DND-41 (cell line): ENCODE measurements at regions not wholly inside any gene's neighbourhood (a gene's known extent, or its start where the extent isn't known, plus 50 kb on each side); places are given as distances from the start of the nearest gene placed in this dataset.

Experiments used
- ATAC-seq: fragments of 200-7000 bp; cut with Tn5 transposase; 3 replicates; pipeline ENCODE4 v1.9.1; 2021; ENCODE audit warnings: low read depth; ENCODE audit not compliant: insufficient read depth
- DNase-seq: peaks from one replicate; pipeline ENCODE4 v3.0.0-alpha.2; 2020
- H2AFZ ChIP-seq: 2 replicates; pipeline ENCODE4 v1.6.0; 2012; ENCODE audit warnings: low read depth, low read length
- H3K27ac ChIP-seq: 2 replicates; pipeline ENCODE4 v1.5.1; 2012; ENCODE audit warnings: low read length, inconsistent platforms
- H3K27me3 ChIP-seq: fragments of 200-600 bp; sonication (generic); 2 replicates; pipeline ENCODE4 v1.6.0; 2012; ENCODE audit warnings: low read length, mild to moderate bottlenecking, inconsistent platforms; ENCODE audit not compliant: insufficient read depth, poor library complexity
- H3K36me3 ChIP-seq: 2 replicates; pipeline ENCODE4 v1.5.1; 2012; ENCODE audit warnings: low read length, inconsistent platforms; ENCODE audit not compliant: insufficient read depth
- H3K4me1 ChIP-seq: 2 replicates; pipeline ENCODE4 v1.5.1; 2012; ENCODE audit warnings: mild to moderate bottlenecking, low read length; ENCODE audit not compliant: insufficient read depth
- H3K4me2 ChIP-seq: 2 replicates; pipeline ENCODE4 v1.6.0; 2012; ENCODE audit warnings: mild to moderate bottlenecking, moderate library complexity, low read length, inconsistent platforms; ENCODE audit not compliant: insufficient read depth
- H3K4me3 ChIP-seq, 2 experiments: fragments of 200-600 bp in 1 of 2; shearing (Covaris generic) in 1 of 2; 2 replicates each; pipeline ENCODE4 v1.5.1; 2012 to 2016; ENCODE audit warnings: inconsistent platforms in 2 of 2, low read length in 2 of 2, mild to moderate bottlenecking in 2 of 2, low read depth in 1 of 2, moderate library complexity in 1 of 2
- H3K79me2 ChIP-seq: 2 replicates; pipeline ENCODE4 v1.6.0; 2012; ENCODE audit warnings: low read length, inconsistent platforms; ENCODE audit not compliant: insufficient read depth
- H3K9ac ChIP-seq: 2 replicates; pipeline ENCODE4 v1.6.0; 2012; ENCODE audit warnings: low read depth, mild to moderate bottlenecking, inconsistent platforms, low read length, moderate library complexity
- H3K9me3 ChIP-seq: 2 replicates; pipeline ENCODE4 v1.5.1; 2012; ENCODE audit warnings: low read length, moderate library complexity, mild to moderate bottlenecking, inconsistent platforms; ENCODE audit not compliant: insufficient read depth, severe bottlenecking
- H4K20me1 ChIP-seq: 2 replicates; pipeline ENCODE4 v1.6.0; 2012; ENCODE audit warnings: low read length; ENCODE audit not compliant: insufficient read depth
- EZH2 ChIP-seq: IDR thresholded peaks from 3 replicates; pipeline ENCODE4 v1.6.1; 2012; ENCODE audit warnings: borderline replicate concordance, low read depth, mild to moderate bottlenecking, moderate library complexity, low read length, inconsistent platforms; ENCODE audit not compliant: severe bottlenecking
- TF ChIP-seq, protein P1 (sequence below): IDR thresholded peaks from 2 replicates; pipeline ENCODE4 v1.5.1; 2012; ENCODE audit warnings: borderline replicate concordance, low read length, moderate library complexity, mild to moderate bottlenecking; ENCODE audit not compliant: poor library complexity, severe bottlenecking; ENCODE audit errors: extremely low read depth

DNA sequence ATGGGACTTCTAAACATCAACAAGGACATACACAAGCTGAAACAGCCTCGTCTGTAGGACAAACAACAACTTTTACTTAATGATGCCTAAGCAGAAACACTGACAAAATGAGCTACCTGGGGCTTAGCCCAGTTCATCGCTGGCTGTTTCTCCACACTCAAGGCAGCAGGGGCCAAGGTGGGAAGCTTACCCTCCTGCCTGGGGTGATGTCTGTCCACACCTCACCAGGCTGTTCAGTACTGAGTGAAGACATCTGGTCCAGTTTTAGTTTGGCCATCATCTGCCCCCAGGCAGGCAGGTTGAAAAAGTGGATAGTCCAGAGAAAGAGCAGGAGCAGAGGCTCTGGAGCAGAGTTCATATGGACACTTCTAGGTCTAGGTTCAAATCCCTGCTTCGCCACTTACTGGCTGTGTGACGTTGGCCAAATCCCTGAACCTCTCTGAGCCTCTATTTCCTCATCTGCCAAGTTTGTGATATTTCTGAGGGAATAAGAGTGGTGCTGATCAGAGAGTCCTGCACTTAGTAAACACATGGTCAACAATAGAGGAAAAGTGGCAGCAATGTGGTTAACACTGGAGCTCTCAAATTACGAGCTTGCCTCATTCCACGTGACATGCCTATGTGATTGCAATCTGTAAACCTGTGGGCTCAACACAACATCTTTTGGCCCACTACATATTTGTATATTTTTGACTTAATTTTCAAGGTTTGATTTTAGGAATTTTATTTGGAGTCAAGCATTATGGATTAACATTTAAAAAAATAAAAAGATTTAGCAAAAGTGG lies 720.1 kb upstream of the TMEM132C start:
- TF ChIP-seq EZH2: no peak
- TF ChIP-seq, protein P1, sequence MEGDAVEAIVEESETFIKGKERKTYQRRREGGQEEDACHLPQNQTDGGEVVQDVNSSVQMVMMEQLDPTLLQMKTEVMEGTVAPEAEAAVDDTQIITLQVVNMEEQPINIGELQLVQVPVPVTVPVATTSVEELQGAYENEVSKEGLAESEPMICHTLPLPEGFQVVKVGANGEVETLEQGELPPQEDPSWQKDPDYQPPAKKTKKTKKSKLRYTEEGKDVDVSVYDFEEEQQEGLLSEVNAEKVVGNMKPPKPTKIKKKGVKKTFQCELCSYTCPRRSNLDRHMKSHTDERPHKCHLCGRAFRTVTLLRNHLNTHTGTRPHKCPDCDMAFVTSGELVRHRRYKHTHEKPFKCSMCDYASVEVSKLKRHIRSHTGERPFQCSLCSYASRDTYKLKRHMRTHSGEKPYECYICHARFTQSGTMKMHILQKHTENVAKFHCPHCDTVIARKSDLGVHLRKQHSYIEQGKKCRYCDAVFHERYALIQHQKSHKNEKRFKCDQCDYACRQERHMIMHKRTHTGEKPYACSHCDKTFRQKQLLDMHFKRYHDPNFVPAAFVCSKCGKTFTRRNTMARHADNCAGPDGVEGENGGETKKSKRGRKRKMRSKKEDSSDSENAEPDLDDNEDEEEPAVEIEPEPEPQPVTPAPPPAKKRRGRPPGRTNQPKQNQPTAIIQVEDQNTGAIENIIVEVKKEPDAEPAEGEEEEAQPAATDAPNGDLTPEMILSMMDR: no peak
- Histone ChIP-seq H3K4me2 (no peak overlapping the region), H2AFZ (no peak overlapping the region)

DNA sequence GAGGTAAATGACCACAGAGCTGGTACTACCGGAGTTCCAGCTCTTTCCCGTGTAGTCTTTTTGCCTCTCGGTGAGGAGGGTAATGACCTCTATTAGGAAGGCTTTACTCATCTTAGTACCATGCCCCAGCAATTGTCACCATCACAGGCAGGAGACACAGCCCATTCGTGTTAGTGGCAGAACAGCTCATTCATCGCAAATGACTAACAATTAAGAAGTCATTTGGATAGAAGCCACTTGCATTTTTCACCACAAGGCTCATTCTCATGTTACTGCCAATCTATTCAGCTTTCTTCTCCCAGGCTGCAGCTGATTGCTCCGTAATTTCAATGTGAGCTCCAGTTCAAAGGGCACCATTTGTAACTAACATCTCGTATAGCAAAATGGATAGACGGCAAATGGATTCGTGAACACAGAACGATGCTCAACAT lies 718.8 kb upstream of the TMEM132C start:
- DNase-seq: no peak
- no peak overlapping the region for H3K4me3 ChIP-seq
- H3K27me3 ChIP-seq: no peaks in the 10 kb centered on the region
- no peak for ATAC-seq
- TF ChIP-seq, protein P1: no peak
- no peak for TF ChIP-seq EZH2
- H3K36me3 ChIP-seq: no peaks in the 10 kb centered on the region
- H3K4me2 ChIP-seq: no peak overlapping the region
- no peak overlapping the region for H3K27ac ChIP-seq
- H3K9ac ChIP-seq: no peak overlapping the region
- no peaks in the 10 kb centered on the region for H3K79me2 ChIP-seq
- no peaks in the 10 kb centered on the region for H3K4me1 ChIP-seq
- H3K9me3 ChIP-seq: no peaks in the 10 kb centered on the region
- no peak overlapping the region for H2AFZ ChIP-seq
- H4K20me1 ChIP-seq: no peaks in the 10 kb centered on the region

More for the DNA sequence above, 720.1 kb upstream of the TMEM132C start:
- DNase-seq (no peak), ATAC-seq (no peak)
- Histone ChIP-seq H3K9me3 (no peaks in the 10 kb centered on the region), H3K27me3 (no peaks in the 10 kb centered on the region), H3K27ac (no peak overlapping the region), H3K36me3 (no peaks in the 10 kb centered on the region), H3K9ac (no peak overlapping the region), H3K79me2 (no peaks in the 10 kb centered on the region), H3K4me3 (no peak overlapping the region), H3K4me1 (no peaks in the 10 kb centered on the region), H4K20me1 (no peaks in the 10 kb centered on the region)

DNA sequence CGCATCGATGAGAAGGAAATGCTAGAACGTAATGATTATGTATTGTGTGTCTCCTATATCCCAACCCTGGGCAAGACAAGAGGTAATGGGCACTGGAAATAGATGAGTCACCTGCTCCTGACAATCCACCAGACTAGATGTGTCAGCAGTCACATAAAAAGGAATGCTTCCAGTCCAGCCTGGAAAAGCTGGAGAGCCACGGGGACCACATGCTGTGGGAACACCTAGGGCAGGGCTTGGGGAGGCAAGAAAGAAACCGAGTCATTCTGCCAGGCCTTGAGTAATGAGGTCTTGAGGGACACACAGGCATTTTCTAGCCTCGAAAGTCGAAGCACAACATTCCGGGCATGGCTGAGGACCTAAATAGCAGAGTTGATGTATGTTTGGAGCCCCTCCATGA lies 716.7 kb upstream of the TMEM132C start:
- no peak for ATAC-seq
- no peak for DNase-seq

More for the DNA sequence above, 716.7 kb upstream of the TMEM132C start:
- Histone ChIP-seq H3K4me2 (no peak overlapping the region), H3K27ac (no peak overlapping the region), H3K36me3 (no peaks in the 10 kb centered on the region), H3K4me3 (no peak overlapping the region), H4K20me1 (no peaks in the 10 kb centered on the region), H2AFZ (no peak overlapping the region), H3K27me3 (no peaks in the 10 kb centered on the region), H3K9me3 (no peaks in the 10 kb centered on the region), H3K9ac (no peak overlapping the region), H3K79me2 (no peaks in the 10 kb centered on the region), H3K4me1 (no peaks in the 10 kb centered on the region)
- no peak for TF ChIP-seq EZH2
- TF ChIP-seq, protein P1: no peak
